Astrocyte (in vitro differentiated cells and primary cell): ENCODE measurements at regions not wholly inside any gene's neighbourhood (a gene's known extent, or its start where the extent isn't known, plus 50 kb on each side); places are given as distances from the start of the nearest gene placed in this dataset.

Experiments
- DNase-seq: peaks from one replicate; pipeline ENCODE4 v3.0.0-alpha.2; 2010; ENCODE audit warnings: low read depth
- FAIRE-seq: peaks from 2 replicates; lab custom pipeline; 2011; peaks lifted over from hg19 to GRCh38; lab: Jason Lieb, UNC
- H2AFZ ChIP-seq: 2 replicates; pipeline ENCODE4 v1.6.0; 2012; ENCODE audit warnings: low read depth, low read length, inconsistent platforms
- H3K27ac ChIP-seq: 2 replicates; pipeline ENCODE4 v1.5.1; 2011; ENCODE audit warnings: low read depth, low read length, inconsistent platforms
- H3K27me3 ChIP-seq: 2 replicates; pipeline ENCODE4 v1.6.0; 2011; ENCODE audit warnings: low read length, inconsistent platforms; ENCODE audit not compliant: insufficient read depth
- H3K36me3 ChIP-seq: 2 replicates; pipeline ENCODE4 v1.5.1; 2011; ENCODE audit warnings: low read length, inconsistent platforms; ENCODE audit not compliant: insufficient read depth
- H3K4me1 ChIP-seq: 2 replicates; pipeline ENCODE4 v1.5.1; 2011; ENCODE audit warnings: low read length, inconsistent platforms; ENCODE audit not compliant: insufficient read depth
- H3K4me2 ChIP-seq: 2 replicates; pipeline ENCODE4 v1.6.0; 2012; ENCODE audit warnings: low read length, inconsistent platforms
- H3K4me3 ChIP-seq: 2 replicates; pipeline ENCODE4 v1.5.1; 2011; ENCODE audit warnings: low read depth, mild to moderate bottlenecking, low read length, inconsistent platforms; ENCODE audit not compliant: insufficient read depth
- H3K79me2 ChIP-seq: 2 replicates; pipeline ENCODE4 v1.6.0; 2012; ENCODE audit warnings: mild to moderate bottlenecking, low read length, inconsistent platforms; ENCODE audit not compliant: insufficient read depth
- H3K9ac ChIP-seq: 2 replicates; pipeline ENCODE4 v1.6.0; 2012; ENCODE audit warnings: mild to moderate bottlenecking, low read length, inconsistent platforms
- H3K9me3 ChIP-seq: 2 replicates; pipeline ENCODE4 v1.5.1; 2012; ENCODE audit warnings: low read depth, mild to moderate bottlenecking, low read length, inconsistent platforms; ENCODE audit not compliant: insufficient read depth
- H4K20me1 ChIP-seq: 2 replicates; pipeline ENCODE4 v1.6.0; 2012; ENCODE audit warnings: low read length, inconsistent platforms; ENCODE audit not compliant: insufficient read depth
- H3K27ac Mint-ChIP-seq: one replicate; pipeline ENCODE4 v1.8.0; 2021; ENCODE audit warnings: mild to moderate bottlenecking, mixed read lengths; ENCODE audit not compliant: unreplicated experiment
- H3K27me3 Mint-ChIP-seq: one replicate; pipeline ENCODE4 v1.8.0; 2021; ENCODE audit warnings: low read depth, mixed read lengths; ENCODE audit not compliant: unreplicated experiment
- H3K36me3 Mint-ChIP-seq: one replicate; pipeline ENCODE4 v1.8.0; 2021; ENCODE audit warnings: low read depth, mixed read lengths; ENCODE audit not compliant: unreplicated experiment
- H3K4me1 Mint-ChIP-seq: one replicate; pipeline ENCODE4 v1.8.0; 2021; ENCODE audit warnings: low read depth, mixed read lengths; ENCODE audit not compliant: unreplicated experiment
- H3K4me3 Mint-ChIP-seq: one replicate; pipeline ENCODE4 v1.8.0; 2021; ENCODE audit warnings: mild to moderate bottlenecking, moderate library complexity, mixed read lengths; ENCODE audit not compliant: unreplicated experiment
- H3K9me3 Mint-ChIP-seq: one replicate; pipeline ENCODE4 v1.8.0; 2021; ENCODE audit warnings: mild to moderate bottlenecking, mixed read lengths; ENCODE audit not compliant: unreplicated experiment
- EZH2 ChIP-seq: IDR thresholded peaks from 2 replicates; pipeline ENCODE4 v1.6.1; 2012; ENCODE audit warnings: mild to moderate bottlenecking, low read length, inconsistent platforms; ENCODE audit not compliant: insufficient read depth
- TF ChIP-seq, protein P1 (sequence below): IDR thresholded peaks from 2 replicates; pipeline ENCODE4 v1.5.1; 2011; ENCODE audit warnings: low read depth, mild to moderate bottlenecking, inconsistent platforms, low read length, moderate library complexity; ENCODE audit not compliant: insufficient read depth

DNA sequence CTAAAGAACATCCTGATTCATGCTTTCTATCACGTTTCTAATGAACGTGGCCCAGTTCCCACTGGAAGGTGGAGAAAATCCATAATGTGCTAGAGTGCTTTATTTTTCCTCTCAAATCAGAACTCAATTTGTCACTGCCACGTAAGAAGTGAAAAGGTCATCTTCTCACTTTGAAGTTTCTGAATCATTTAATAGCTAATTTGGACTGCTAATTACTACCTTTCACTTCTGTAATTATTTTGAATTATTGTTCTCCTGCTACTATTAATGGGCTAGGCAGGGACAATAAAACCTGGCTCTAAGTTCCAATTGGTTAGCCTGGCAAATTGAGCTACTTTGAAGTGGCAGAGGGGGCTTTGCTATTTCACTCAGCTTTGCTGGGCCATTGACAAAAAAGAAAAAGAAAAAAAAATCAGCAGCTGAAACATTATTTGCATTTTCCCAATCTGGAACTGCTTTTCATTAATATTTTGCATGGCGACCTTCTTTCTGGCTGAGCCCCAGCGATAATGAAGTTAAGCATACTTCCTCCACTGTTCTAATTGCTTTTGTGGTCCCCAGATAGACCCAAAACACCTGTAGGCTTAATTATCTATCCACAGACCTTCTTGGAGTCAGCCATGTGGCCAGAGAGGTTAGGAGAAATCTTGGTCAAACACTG lies 264.2 kb downstream of the SEC23IP start:
- no peaks in the 10 kb centered on the region for H3K27me3 ChIP-seq
- Mint-ChIP-seq H3K4me1 (no peaks in the 10 kb centered on the region), H3K36me3 (peaks cover 2% of the 10 kb centered on the region), H3K27me3 (no peaks in the 10 kb centered on the region), H3K4me3 (no peak overlapping the region), H3K9me3 (peaks cover 13% of the 10 kb centered on the region), H3K27ac (no peak overlapping the region)
- no peak overlapping the region for H3K9ac ChIP-seq
- no peak overlapping the region for H3K27ac ChIP-seq
- TF ChIP-seq EZH2: no peak
- TF ChIP-seq, protein P1, sequence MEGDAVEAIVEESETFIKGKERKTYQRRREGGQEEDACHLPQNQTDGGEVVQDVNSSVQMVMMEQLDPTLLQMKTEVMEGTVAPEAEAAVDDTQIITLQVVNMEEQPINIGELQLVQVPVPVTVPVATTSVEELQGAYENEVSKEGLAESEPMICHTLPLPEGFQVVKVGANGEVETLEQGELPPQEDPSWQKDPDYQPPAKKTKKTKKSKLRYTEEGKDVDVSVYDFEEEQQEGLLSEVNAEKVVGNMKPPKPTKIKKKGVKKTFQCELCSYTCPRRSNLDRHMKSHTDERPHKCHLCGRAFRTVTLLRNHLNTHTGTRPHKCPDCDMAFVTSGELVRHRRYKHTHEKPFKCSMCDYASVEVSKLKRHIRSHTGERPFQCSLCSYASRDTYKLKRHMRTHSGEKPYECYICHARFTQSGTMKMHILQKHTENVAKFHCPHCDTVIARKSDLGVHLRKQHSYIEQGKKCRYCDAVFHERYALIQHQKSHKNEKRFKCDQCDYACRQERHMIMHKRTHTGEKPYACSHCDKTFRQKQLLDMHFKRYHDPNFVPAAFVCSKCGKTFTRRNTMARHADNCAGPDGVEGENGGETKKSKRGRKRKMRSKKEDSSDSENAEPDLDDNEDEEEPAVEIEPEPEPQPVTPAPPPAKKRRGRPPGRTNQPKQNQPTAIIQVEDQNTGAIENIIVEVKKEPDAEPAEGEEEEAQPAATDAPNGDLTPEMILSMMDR: no peak
- H3K79me2 ChIP-seq: no peaks in the 10 kb centered on the region
- no peak overlapping the region for H2AFZ ChIP-seq
- FAIRE-seq (no peak), DNase-seq (no peak)
- H3K4me3 ChIP-seq: no peak overlapping the region
- no peaks in the 10 kb centered on the region for H3K4me1 ChIP-seq
- H3K36me3 ChIP-seq: no peaks in the 10 kb centered on the region
- no peaks in the 10 kb centered on the region for H3K9me3 ChIP-seq
- H3K4me2 ChIP-seq: no peak overlapping the region
- H4K20me1 ChIP-seq: no peaks in the 10 kb centered on the region

DNA sequence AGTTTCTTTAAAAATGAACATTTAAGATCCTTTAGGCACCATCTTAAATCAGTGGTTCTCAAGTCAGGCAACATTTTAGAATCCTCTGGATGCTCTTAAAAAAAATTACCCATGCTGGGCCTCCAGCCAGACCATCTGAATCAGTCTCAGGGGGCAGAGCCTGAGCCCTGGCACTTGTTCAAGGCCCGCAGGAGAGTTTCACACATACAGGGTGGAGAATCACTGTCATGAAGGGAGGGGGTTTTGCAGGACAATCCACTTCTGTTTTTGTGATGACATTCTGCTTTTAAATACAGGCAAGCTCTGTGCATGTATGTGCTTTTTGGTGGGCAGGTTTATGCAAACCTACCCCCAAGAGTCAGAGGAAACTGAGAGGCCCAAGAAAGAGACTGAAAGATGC lies 268.6 kb downstream of the SEC23IP start:
- Mint-ChIP-seq H3K27me3 (no peaks in the 10 kb centered on the region), H3K4me3 (no peak overlapping the region), H3K4me1 (no peaks in the 10 kb centered on the region), H3K9me3 (no peaks in the 10 kb centered on the region), H3K36me3 (no peaks in the 10 kb centered on the region), H3K27ac (no peak overlapping the region)
- Histone ChIP-seq H3K79me2 (no peaks in the 10 kb centered on the region), H2AFZ (no peak overlapping the region), H3K36me3 (no peaks in the 10 kb centered on the region), H3K9me3 (no peaks in the 10 kb centered on the region), H3K27ac (no peak overlapping the region), H3K9ac (no peak overlapping the region), H3K27me3 (no peaks in the 10 kb centered on the region), H3K4me2 (no peak overlapping the region), H3K4me1 (no peaks in the 10 kb centered on the region), H4K20me1 (no peaks in the 10 kb centered on the region), H3K4me3 (no peak overlapping the region)
- no peak for DNase-seq
- TF ChIP-seq, protein P1: no peak
- TF ChIP-seq EZH2: no peak
- FAIRE-seq: no peak

DNA sequence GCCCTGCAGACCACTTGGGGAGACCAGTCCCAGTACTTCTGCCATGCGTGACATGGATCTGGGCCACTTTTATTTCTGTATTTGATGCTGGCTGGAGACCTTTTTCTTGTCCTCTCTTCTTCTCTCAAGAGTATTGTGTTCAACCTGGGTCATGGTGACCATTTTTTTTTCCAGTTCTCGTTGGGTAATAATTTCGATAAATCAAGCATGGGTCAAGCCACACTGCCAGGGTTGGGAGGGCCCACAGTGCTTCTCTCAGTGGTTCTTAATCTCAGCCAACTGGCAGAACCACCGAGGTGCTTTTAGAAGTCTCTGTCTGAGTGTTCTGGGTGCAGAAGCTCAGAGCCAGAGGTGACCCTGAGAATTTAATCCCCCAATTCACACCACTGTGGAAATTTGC lies 269.9 kb downstream of the SEC23IP start:
- Histone ChIP-seq H3K79me2 (no peaks in the 10 kb centered on the region), H3K36me3 (no peaks in the 10 kb centered on the region), H3K9ac (no peak overlapping the region), H2AFZ (no peak overlapping the region), H3K4me2 (no peak overlapping the region), H3K4me1 (no peaks in the 10 kb centered on the region), H3K27me3 (no peaks in the 10 kb centered on the region), H3K27ac (no peak overlapping the region), H3K9me3 (no peaks in the 10 kb centered on the region), H3K4me3 (no peak overlapping the region), H4K20me1 (no peaks in the 10 kb centered on the region)
- no peaks in the 10 kb centered on the region for H3K36me3 Mint-ChIP-seq
- DNase-seq (no peak), FAIRE-seq (no peak)
- no peaks in the 10 kb centered on the region for H3K27me3 Mint-ChIP-seq
- no peak overlapping the region for H3K27ac Mint-ChIP-seq
- TF ChIP-seq EZH2: no peak
- TF ChIP-seq, protein P1: no peak
- no peaks in the 10 kb centered on the region for H3K9me3 Mint-ChIP-seq
- no peaks in the 10 kb centered on the region for H3K4me1 Mint-ChIP-seq
- H3K4me3 Mint-ChIP-seq: no peak overlapping the region
